Uterus (tissue), 2 donors: ENCODE measurements at regions not wholly inside any gene's neighbourhood (a gene's known extent, or its start where the extent isn't known, plus 50 kb on each side); places are given as distances from the start of the nearest gene placed in this dataset.

Experiments used
- POLR2A ChIP-seq, 2 donors: fragments of 450-650 bp; IDR thresholded peaks; one replicate each; pipeline ENCODE4 v1.6.1; 2016; ENCODE audit warnings: antibody characterized with exemption in 2 of 2, mild to moderate bottlenecking in 1 of 2, moderate library complexity in 1 of 2
- TF ChIP-seq, protein P1 (sequence below), 4 experiments: fragments of 200-600 bp in 2 of 4; fragments of 450-650 bp in 2 of 4; sonication (generic) in 2 of 4; IDR thresholded peaks; one replicate each; pipeline ENCODE4 v1.5.1; 2016 to 2019; ENCODE audit warnings: antibody characterized with exemption in 4 of 4, mild to moderate bottlenecking in 2 of 4, moderate library complexity in 1 of 4

DNA sequence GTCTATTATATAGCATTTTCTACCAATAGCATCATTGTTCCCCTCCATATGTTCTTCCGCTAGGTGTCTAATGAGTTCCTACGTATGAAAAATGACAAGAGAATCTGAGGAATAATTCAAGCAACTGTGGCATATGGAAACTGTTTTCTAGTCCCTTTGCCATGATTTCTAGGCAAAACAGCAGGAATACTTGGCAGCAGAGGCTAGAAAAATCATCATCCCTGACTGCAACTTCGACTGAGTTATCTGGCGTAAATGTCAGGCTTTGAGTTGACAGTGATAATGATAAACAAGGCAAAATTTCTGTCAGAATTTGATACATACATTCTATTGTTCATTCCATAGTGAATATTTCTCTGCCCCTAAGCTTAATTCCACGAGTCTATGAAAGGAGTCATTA is 572.8 kb upstream of the USP15 start:
- TF ChIP-seq, protein P1, sequence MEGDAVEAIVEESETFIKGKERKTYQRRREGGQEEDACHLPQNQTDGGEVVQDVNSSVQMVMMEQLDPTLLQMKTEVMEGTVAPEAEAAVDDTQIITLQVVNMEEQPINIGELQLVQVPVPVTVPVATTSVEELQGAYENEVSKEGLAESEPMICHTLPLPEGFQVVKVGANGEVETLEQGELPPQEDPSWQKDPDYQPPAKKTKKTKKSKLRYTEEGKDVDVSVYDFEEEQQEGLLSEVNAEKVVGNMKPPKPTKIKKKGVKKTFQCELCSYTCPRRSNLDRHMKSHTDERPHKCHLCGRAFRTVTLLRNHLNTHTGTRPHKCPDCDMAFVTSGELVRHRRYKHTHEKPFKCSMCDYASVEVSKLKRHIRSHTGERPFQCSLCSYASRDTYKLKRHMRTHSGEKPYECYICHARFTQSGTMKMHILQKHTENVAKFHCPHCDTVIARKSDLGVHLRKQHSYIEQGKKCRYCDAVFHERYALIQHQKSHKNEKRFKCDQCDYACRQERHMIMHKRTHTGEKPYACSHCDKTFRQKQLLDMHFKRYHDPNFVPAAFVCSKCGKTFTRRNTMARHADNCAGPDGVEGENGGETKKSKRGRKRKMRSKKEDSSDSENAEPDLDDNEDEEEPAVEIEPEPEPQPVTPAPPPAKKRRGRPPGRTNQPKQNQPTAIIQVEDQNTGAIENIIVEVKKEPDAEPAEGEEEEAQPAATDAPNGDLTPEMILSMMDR (IDR thresholded peaks at IDR 0.05) = no peak
- no peak for TF ChIP-seq POLR2A (IDR thresholded peaks at IDR 0.05)
